GM23338 (cell line): ENCODE measurements at regions not wholly inside any gene's neighbourhood (a gene's known extent, or its start where the extent isn't known, plus 50 kb on each side); places are given as distances from the start of the nearest gene placed in this dataset.
"Not testable (repeated sequence)": the region's sequence is repeated elsewhere in the genome, so short reads cannot be mapped to it uniquely, and the experiment has no call there.

ENCODE experiments used
- ATAC-seq: fragments of 200-7000 bp; cut with Tn5 transposase; 3 replicates; pipeline ENCODE4 v1.9.1; 2020
- DNase-seq: peaks from one replicate; pipeline ENCODE4 v3.0.0-alpha.2; 2015; ENCODE audit warnings: low spot score
- H2AFZ ChIP-seq: fragments of 200-600 bp; sonication (generic); 2 replicates; pipeline ENCODE4 v1.8.0; 2016; ENCODE audit warnings: antibody characterized with exemption, mild to moderate bottlenecking, moderate library complexity
- H3F3A ChIP-seq: fragments of 200-600 bp; sonication (generic); replicated peaks from 2 replicates; pipeline ENCODE4 v1.8.0; 2017; ENCODE audit warnings: antibody characterized with exemption, mixed run types, low read depth
- H3K27ac ChIP-seq: fragments of 200-600 bp; sonication (generic); 2 replicates; pipeline ENCODE4 v1.6.1; 2016; ENCODE audit warnings: low read depth
- H3K27me3 ChIP-seq: fragments of 200-600 bp; sonication (generic); 2 replicates; pipeline ENCODE4 v1.8.0; 2016; ENCODE audit warnings: mild to moderate bottlenecking, mixed run types, moderate library complexity; ENCODE audit not compliant: insufficient read depth
- H3K36me3 ChIP-seq: fragments of 200-600 bp; sonication (generic); 2 replicates; pipeline ENCODE4 v1.8.0; 2016; ENCODE audit warnings: mild to moderate bottlenecking; ENCODE audit not compliant: insufficient read depth
- H3K4me1 ChIP-seq: fragments of 200-600 bp; sonication (generic); 2 replicates; pipeline ENCODE4 v1.8.0; 2016; ENCODE audit warnings: mild to moderate bottlenecking, moderate library complexity; ENCODE audit not compliant: insufficient read depth
- H3K4me2 ChIP-seq: fragments of 200-600 bp; sonication (generic); 2 replicates; pipeline ENCODE4 v1.7.1; 2017; ENCODE audit warnings: mixed run types
- H3K4me3 ChIP-seq: fragments of 200-600 bp; sonication (generic); 2 replicates; pipeline ENCODE4 v1.6.1; 2016; ENCODE audit warnings: mixed run types
- H3K79me2 ChIP-seq: fragments of 200-600 bp; sonication (generic); replicated peaks from 2 replicates; pipeline ENCODE4 v1.8.0; 2017; ENCODE audit warnings: mild to moderate bottlenecking; ENCODE audit not compliant: insufficient read depth
- H3K9me2 ChIP-seq: fragments of 200-600 bp; sonication (generic); 2 replicates; pipeline ENCODE4 v1.8.0; 2017; ENCODE audit not compliant: insufficient read depth
- H4K20me1 ChIP-seq: fragments of 200-600 bp; sonication (generic); replicated peaks from 2 replicates; pipeline ENCODE4 v1.8.0; 2017; ENCODE audit warnings: mild to moderate bottlenecking; ENCODE audit not compliant: insufficient read depth
- H3K27ac Mint-ChIP-seq: 2 replicates; pipeline ENCODE4 v1.8.0; 2020; ENCODE audit warnings: inconsistent platforms, mild to moderate bottlenecking, moderate library complexity, mixed read lengths
- H3K27me3 Mint-ChIP-seq: 3 replicates; pipeline ENCODE4 v1.8.0; 2022; ENCODE audit warnings: low read depth, mild to moderate bottlenecking, moderate library complexity, mixed read lengths, inconsistent platforms; ENCODE audit not compliant: insufficient read depth, poor library complexity
- H3K36me3 Mint-ChIP-seq: 3 replicates; pipeline ENCODE4 v1.8.0; 2021; ENCODE audit warnings: low read depth, mild to moderate bottlenecking, inconsistent platforms, moderate library complexity, mixed read lengths
- H3K4me1 Mint-ChIP-seq: 3 replicates; pipeline ENCODE4 v1.8.0; 2020; ENCODE audit warnings: mild to moderate bottlenecking, inconsistent platforms, mixed read lengths
- H3K4me3 Mint-ChIP-seq: 3 replicates; pipeline ENCODE4 v1.8.0; 2021; ENCODE audit warnings: moderate library complexity, mild to moderate bottlenecking, inconsistent platforms, mixed read lengths
- H3K9me3 Mint-ChIP-seq: 3 replicates; pipeline ENCODE4 v1.8.0; 2020; ENCODE audit warnings: moderate library complexity, mild to moderate bottlenecking, inconsistent platforms, mixed read lengths
- CREB1 ChIP-seq: fragments of 250-450 bp; sonication (Bioruptor Pico); IDR thresholded peaks from 2 replicates; pipeline ENCODE4 v1.5.0; 2020; ENCODE audit warnings: low read depth, mild to moderate bottlenecking, moderate library complexity
- ETS1 ChIP-seq: IDR thresholded peaks from 2 replicates; pipeline ENCODE4 v1.6.1; 2016; ENCODE audit warnings: antibody characterized with exemption
- EZH2 ChIP-seq: fragments of 200-600 bp; sonication (generic); IDR thresholded peaks from one replicate; pipeline ENCODE4 v1.8.0; 2017; ENCODE audit warnings: antibody characterized with exemption, mild to moderate bottlenecking, low read depth; ENCODE audit not compliant: unreplicated experiment
- JUNB ChIP-seq: IDR thresholded peaks from one replicate; pipeline ENCODE4 v1.6.1; 2016; ENCODE audit warnings: antibody characterized with exemption; ENCODE audit not compliant: unreplicated experiment
- NANOG ChIP-seq: IDR thresholded peaks from 2 replicates; pipeline ENCODE4 v1.6.1; 2016; ENCODE audit warnings: antibody characterized with exemption, borderline replicate concordance
- POLR2AphosphoS5 ChIP-seq: IDR thresholded peaks from 2 replicates; pipeline ENCODE4 v1.6.1; 2016; ENCODE audit warnings: antibody characterized with exemption, low read depth
- STAT1 ChIP-seq: IDR thresholded peaks from one replicate; pipeline ENCODE4 v1.6.1; 2016; ENCODE audit warnings: antibody characterized with exemption; ENCODE audit not compliant: unreplicated experiment
- ZNF114 ChIP-seq: fragments of 250-450 bp; sonication (Bioruptor Pico); IDR thresholded peaks from 2 replicates; pipeline ENCODE4 v1.5.0; 2020; ENCODE audit warnings: mild to moderate bottlenecking, moderate library complexity
- ZNF331 ChIP-seq: fragments of 250-450 bp; sonication (Bioruptor Pico); IDR thresholded peaks from 2 replicates; pipeline ENCODE4 v1.5.0; 2020; ENCODE audit warnings: low read depth, mild to moderate bottlenecking, moderate library complexity
- TF ChIP-seq, protein P1 (sequence below): IDR thresholded peaks from one replicate; pipeline ENCODE4 v1.6.1; 2018; ENCODE audit warnings: antibody characterized with exemption; ENCODE audit not compliant: unreplicated experiment
- TF ChIP-seq, protein P2 (sequence below): fragments of 250-450 bp; sonication (Bioruptor Pico); IDR thresholded peaks from 2 replicates; pipeline ENCODE4 v1.5.0; 2020; ENCODE audit warnings: mild to moderate bottlenecking, moderate library complexity

- H3F3A ChIP-seq, H3K4me1 Mint-ChIP-seq, H2AFZ ChIP-seq, ATAC-seq, H3K4me1 ChIP-seq, H3K27me3 ChIP-seq, H3K9me2 ChIP-seq, H3K27ac ChIP-seq, H4K20me1 ChIP-seq, H3K4me3 ChIP-seq, H3K4me3 Mint-ChIP-seq, H3K27me3 Mint-ChIP-seq, H3K79me2 ChIP-seq, H3K27ac Mint-ChIP-seq, H3K4me2 ChIP-seq, H3K36me3 ChIP-seq, DNase-seq: not testable (repeated sequence)
- peaks cover 35% of the 10 kb centered on the region for H3K9me3 Mint-ChIP-seq
- H3K36me3 Mint-ChIP-seq = peaks cover 24% of the 10 kb centered on the region
Measured at GRCh38 chr3:197410170-197410569, 111.8 kb upstream of the DLG1 start.

GRCh38 chr3:197408177-197408957 is 110.0 kb upstream of the DLG1 start:
- peaks cover 35% of the 10 kb centered on the region for H3K9me3 Mint-ChIP-seq
- H3K27ac Mint-ChIP-seq = no peak overlapping the region
- Histone ChIP-seq H3K27ac (no peak overlapping the region), H3K9me2 (no peaks in the 10 kb centered on the region), H3K27me3 (no peaks in the 10 kb centered on the region), H3K4me3 (no peak overlapping the region), H3K4me2 (no peak overlapping the region), H3K79me2 (no peaks in the 10 kb centered on the region), H2AFZ (no peak overlapping the region; the same call in 1 of the 2 replicates), H4K20me1 (no peaks in the 10 kb centered on the region), H3K36me3 (no peaks in the 10 kb centered on the region), H3K4me1 (no peaks in the 10 kb centered on the region), H3F3A (no peaks in the 10 kb centered on the region)
- peaks cover 10% of the 10 kb centered on the region for H3K27me3 Mint-ChIP-seq
- H3K4me1 Mint-ChIP-seq = no peaks in the 10 kb centered on the region
- peaks cover 24% of the 10 kb centered on the region for H3K36me3 Mint-ChIP-seq
- DNase-seq (no peak), ATAC-seq (no peak)
- no peak overlapping the region for H3K4me3 Mint-ChIP-seq
- TF ChIP-seq POLR2AphosphoS5 (no peak), NANOG (no peak), EZH2 (no peak), STAT1 (no peak), CREB1 (CRISPR knock-in tag) (no peak), JUNB (no peak), ZNF114 (CRISPR knock-in tag) (no peak), ETS1 (no peak), ZNF331 (CRISPR knock-in tag) (no peak)
- TF ChIP-seq, protein P1, sequence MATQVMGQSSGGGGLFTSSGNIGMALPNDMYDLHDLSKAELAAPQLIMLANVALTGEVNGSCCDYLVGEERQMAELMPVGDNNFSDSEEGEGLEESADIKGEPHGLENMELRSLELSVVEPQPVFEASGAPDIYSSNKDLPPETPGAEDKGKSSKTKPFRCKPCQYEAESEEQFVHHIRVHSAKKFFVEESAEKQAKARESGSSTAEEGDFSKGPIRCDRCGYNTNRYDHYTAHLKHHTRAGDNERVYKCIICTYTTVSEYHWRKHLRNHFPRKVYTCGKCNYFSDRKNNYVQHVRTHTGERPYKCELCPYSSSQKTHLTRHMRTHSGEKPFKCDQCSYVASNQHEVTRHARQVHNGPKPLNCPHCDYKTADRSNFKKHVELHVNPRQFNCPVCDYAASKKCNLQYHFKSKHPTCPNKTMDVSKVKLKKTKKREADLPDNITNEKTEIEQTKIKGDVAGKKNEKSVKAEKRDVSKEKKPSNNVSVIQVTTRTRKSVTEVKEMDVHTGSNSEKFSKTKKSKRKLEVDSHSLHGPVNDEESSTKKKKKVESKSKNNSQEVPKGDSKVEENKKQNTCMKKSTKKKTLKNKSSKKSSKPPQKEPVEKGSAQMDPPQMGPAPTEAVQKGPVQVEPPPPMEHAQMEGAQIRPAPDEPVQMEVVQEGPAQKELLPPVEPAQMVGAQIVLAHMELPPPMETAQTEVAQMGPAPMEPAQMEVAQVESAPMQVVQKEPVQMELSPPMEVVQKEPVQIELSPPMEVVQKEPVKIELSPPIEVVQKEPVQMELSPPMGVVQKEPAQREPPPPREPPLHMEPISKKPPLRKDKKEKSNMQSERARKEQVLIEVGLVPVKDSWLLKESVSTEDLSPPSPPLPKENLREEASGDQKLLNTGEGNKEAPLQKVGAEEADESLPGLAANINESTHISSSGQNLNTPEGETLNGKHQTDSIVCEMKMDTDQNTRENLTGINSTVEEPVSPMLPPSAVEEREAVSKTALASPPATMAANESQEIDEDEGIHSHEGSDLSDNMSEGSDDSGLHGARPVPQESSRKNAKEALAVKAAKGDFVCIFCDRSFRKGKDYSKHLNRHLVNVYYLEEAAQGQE = no peak
- TF ChIP-seq, protein P2, sequence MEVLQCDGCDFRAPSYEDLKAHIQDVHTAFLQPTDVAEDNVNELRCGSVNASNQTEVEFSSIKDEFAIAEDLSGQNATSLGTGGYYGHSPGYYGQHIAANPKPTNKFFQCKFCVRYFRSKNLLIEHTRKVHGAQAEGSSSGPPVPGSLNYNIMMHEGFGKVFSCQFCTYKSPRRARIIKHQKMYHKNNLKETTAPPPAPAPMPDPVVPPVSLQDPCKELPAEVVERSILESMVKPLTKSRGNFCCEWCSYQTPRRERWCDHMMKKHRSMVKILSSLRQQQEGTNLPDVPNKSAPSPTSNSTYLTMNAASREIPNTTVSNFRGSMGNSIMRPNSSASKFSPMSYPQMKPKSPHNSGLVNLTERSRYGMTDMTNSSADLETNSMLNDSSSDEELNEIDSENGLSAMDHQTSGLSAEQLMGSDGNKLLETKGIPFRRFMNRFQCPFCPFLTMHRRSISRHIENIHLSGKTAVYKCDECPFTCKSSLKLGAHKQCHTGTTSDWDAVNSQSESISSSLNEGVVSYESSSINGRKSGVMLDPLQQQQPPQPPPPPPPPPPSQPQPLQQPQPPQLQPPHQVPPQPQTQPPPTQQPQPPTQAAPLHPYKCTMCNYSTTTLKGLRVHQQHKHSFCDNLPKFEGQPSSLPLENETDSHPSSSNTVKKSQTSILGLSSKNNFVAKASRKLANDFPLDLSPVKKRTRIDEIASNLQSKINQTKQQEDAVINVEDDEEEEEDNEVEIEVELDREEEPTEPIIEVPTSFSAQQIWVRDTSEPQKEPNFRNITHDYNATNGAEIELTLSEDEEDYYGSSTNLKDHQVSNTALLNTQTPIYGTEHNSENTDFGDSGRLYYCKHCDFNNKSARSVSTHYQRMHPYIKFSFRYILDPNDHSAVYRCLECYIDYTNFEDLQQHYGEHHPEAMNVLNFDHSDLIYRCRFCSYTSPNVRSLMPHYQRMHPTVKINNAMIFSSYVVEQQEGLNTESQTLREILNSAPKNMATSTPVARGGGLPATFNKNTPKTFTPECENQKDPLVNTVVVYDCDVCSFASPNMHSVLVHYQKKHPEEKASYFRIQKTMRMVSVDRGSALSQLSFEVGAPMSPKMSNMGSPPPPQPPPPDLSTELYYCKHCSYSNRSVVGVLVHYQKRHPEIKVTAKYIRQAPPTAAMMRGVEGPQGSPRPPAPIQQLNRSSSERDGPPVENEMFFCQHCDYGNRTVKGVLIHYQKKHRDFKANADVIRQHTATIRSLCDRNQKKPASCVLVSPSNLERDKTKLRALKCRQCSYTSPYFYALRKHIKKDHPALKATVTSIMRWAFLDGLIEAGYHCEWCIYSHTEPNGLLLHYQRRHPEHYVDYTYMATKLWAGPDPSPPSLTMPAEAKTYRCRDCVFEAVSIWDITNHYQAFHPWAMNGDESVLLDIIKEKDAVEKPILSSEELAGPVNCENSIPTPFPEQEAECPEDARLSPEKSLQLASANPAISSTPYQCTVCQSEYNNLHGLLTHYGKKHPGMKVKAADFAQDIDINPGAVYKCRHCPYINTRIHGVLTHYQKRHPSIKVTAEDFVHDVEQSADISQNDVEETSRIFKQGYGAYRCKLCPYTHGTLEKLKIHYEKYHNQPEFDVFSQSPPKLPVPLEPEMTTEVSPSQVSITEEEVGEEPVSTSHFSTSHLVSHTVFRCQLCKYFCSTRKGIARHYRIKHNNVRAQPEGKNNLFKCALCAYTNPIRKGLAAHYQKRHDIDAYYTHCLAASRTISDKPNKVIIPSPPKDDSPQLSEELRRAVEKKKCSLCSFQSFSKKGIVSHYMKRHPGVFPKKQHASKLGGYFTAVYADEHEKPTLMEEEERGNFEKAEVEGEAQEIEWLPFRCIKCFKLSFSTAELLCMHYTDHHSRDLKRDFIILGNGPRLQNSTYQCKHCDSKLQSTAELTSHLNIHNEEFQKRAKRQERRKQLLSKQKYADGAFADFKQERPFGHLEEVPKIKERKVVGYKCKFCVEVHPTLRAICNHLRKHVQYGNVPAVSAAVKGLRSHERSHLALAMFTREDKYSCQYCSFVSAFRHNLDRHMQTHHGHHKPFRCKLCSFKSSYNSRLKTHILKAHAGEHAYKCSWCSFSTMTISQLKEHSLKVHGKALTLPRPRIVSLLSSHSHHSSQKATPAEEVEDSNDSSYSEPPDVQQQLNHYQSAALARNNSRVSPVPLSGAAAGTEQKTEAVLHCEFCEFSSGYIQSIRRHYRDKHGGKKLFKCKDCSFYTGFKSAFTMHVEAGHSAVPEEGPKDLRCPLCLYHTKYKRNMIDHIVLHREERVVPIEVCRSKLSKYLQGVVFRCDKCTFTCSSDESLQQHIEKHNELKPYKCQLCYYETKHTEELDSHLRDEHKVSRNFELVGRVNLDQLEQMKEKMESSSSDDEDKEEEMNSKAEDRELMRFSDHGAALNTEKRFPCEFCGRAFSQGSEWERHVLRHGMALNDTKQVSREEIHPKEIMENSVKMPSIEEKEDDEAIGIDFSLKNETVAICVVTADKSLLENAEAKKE = no peak
